HG03457 (cell line): ENCODE measurements at regions not wholly inside any gene's neighbourhood (a gene's known extent, or its start where the extent isn't known, plus 50 kb on each side); places are given as distances from the start of the nearest gene placed in this dataset.

Experiments
- ATAC-seq: cut with Tn5 transposase; IDR thresholded peaks from one replicate; pipeline ENCODE4 v1.9.1; 2021; ENCODE audit warnings: moderate number of reproducible peaks; ENCODE audit not compliant: unreplicated experiment

- ATAC-seq = no peak
These were observed 86.6 kb upstream of the C1orf87 start for GRCh38 chr1:60160141-60160540.

GRCh38 chr1:60156371-60156770 is 82.8 kb upstream of the C1orf87 start:
- no peak for ATAC-seq

- no peak for ATAC-seq
These were observed 80.4 kb upstream of the C1orf87 start for GRCh38 chr1:60153961-60154360.

DNA sequence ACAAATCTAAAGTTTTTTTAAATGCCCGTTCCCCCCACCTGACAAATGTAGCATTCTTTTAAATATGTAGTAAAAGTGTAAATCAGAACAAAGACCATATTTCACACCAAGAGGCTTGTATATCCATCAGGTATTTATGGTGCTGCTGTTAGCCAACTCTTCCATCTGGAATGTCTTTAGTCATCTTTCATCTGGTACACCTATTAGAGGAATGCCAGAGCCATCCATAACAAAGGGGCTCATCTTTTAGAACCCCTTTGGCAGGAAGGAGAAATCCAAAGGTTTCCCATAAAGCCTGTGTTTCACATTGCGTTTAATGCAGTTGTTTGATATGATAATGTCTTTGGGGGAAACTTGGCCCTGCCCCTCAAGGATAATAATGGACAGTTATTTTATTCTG is 79.3 kb upstream of the C1orf87 start:
- no peak for ATAC-seq

GRCh38 chr1:60151311-60151710 is 77.7 kb upstream of the C1orf87 start:
- no peak for ATAC-seq

DNA sequence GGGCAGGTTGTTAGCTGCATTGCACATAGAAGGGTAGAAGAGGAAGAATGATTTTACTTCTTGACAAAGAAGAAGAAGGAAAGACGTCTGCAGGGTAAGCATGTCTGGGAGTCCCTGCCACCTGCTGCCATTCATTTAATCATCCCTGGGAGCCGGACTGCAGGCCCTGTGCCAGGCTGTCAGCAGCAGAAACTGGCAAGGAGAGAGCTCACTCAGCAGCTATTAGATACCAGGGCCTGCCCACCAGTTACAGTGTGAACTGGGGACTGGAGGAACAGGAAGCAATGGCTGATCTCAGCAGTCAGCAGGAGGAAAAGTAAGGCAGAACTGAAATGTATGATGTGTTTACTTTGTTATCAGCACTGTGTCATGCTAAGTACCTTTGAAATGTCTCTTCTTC is 75.7 kb upstream of the C1orf87 start:
- ATAC-seq = no peak

- no peak for ATAC-seq
These were observed 73.3 kb upstream of the C1orf87 start for GRCh38 chr1:60146884-60147283.

GRCh38 chr1:60145771-60146170 is 72.2 kb upstream of the C1orf87 start:
- ATAC-seq = no peak

- ATAC-seq = no peak
These were observed 68.2 kb upstream of the C1orf87 start for GRCh38 chr1:60141743-60142142.

DNA sequence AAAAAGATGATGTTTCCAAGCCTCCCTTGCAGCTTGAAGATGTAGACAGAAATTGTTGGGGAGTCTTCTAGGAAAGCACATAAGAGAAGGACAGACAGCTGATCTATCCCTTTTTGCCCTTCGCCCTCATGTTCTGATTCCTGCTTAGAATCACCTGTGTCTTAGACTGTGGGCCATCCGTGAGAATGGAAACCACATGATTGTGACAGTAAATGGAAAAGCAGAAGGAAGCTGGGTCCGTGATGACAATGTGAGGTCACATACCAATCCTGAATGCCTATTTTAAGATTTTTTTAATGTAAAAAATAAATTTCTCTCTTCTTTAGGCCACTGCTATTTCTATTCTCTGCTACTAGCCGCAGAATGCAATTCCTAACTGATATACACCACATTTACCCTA is 67.7 kb upstream of the C1orf87 start:
- no peak for ATAC-seq

GRCh38 chr1:60137406-60137805 is 63.8 kb upstream of the C1orf87 start:
- no peak for ATAC-seq

DNA sequence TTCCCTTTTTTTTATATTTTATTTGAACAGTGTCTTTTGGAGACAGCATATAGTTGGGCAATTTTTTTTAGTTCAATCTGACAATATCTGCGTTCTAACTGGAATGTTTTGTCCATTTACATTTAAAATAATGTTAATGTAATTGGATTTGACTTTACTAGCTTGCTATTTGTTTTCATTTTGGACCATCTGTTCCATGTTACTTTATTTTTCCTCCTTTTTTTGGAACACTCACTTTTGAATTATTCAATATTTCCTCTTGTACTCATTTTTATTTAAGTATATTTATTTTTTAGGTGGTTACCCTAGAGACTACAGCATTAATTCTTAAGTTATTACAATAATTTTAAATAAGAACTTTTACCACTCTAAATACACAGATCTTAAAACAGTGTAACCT is 62.8 kb upstream of the C1orf87 start:
- ATAC-seq = no peak

- ATAC-seq = no peak
These were observed 61.1 kb upstream of the C1orf87 start for GRCh38 chr1:60134716-60135115.

GRCh38 chr1:60133848-60134247 is 60.3 kb upstream of the C1orf87 start:
- no peak for ATAC-seq

DNA sequence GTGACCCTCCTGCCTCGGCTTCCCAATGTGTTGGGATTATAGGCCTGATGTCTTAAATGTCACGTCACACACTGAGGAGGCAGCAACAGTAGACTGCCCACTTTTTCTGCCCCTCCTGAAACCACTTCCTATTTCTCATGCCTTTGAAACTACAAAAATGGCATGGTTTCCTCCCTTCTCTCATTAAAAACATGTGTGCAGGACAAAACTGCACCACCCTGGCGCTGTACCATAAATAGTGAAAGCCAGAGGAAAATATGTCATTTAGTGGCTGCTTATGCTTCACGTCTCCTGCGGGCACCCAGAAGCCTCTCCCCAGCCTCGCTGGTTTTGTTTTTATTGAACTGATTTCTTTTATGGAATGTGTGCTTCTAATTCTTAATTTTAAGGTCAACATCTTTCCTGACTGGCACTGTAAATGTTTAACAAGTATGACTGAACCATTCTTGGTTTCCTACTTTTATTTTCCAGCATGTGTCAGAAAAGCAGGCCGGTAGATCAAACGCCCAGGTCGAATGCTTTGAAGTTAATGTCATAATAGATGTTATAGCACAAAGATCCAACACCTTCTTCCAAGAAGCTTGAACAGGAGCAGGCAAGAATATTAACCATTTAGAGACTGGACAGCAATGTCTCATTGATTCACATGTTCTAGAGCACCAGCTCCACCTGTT is 59.6 kb upstream of the C1orf87 start:
- no peak for ATAC-seq

DNA sequence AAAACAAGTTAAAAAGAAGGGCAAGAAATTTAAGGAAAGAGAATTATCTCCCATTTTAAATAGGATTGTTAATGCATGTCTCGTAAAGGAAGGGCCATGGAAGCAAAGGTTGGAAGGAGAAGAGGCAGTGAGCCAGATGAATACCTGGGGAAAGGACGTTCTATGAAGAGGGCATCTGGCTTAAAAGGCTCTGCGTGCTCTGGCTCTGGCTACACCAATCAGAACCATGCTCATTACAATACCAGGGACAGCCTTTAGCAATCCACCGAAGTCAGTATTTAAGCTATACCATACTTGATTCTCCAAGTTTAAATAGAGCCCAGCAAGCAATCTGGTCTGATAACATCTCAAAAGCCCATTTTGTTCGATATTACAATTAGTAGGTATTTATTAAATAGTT is 58.5 kb upstream of the C1orf87 start:
- ATAC-seq = no peak

DNA sequence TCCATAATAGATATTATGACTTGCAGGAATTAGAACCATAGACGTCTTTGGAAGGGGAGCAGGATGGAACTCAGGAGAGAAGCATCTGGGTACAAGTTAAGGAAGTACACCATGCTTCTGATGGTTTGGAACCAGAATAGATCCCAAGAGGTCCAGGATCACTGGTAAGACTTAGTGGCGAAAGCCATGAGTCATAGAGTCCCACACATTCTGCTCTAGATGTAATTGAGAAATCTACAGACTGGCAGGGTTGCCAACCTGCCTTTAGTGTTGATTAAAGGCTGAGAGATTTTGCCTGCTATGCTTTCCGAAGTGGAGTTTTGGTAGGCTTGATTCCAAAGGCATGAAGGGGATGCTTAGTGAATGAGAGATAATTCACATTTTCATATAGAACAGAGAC is 57.1 kb upstream of the C1orf87 start:
- ATAC-seq = no peak

- ATAC-seq = no peak
These were observed 56.3 kb upstream of the C1orf87 start for GRCh38 chr1:60129911-60130310.

DNA sequence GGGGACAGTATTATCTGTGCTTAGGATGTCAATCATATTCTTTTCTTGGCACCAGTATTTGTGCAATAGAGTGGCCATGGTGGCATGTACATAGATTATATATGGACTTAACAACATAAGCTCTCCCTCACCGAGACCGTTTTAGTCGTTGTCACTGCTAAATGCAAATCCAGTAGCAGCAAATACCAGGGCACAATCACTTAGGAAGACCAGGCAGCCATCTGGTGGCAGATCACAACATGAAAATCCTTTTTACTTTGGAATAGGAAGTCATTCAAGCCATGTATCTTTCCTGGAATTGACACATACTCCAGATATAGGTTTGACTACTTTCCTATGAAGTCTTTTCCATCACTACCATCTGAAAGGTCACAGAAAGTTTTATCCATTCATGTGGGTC is 53.2 kb upstream of the C1orf87 start:
- ATAC-seq = no peak
